ENCODE measurements at regions not wholly inside any gene's neighbourhood (a gene's known extent, or its start where the extent isn't known, plus 50 kb on each side); places are given as distances from the start of the nearest gene placed in this dataset.

- no peak for DNase-seq (ENCODE audit: low read depth in 1 of 2, low spot score in 1 of 2)
Measured at GRCh38 chr15:62569460-62570404, 404.6 kb upstream of the C2CD4B start.

- DNase-seq (ENCODE audit: low read depth in 1 of 2, low spot score in 1 of 2) = no peak
Measured at GRCh38 chr15:62570405-62570783, 405.3 kb upstream of the C2CD4B start.

GRCh38 chr15:62571072-62571471 lies 406.0 kb upstream of the C2CD4B start:
- no peak for DNase-seq (ENCODE audit: low read depth in 1 of 2, low spot score in 1 of 2)

- DNase-seq (ENCODE audit: low read depth in 1 of 2, low spot score in 1 of 2) = no peak
Measured at GRCh38 chr15:62572797-62573196, 407.7 kb upstream of the C2CD4B start.

- no peak for DNase-seq (ENCODE audit: low read depth in 1 of 2, low spot score in 1 of 2)
Measured at GRCh38 chr15:62573876-62574275, 408.8 kb upstream of the C2CD4B start.

GRCh38 chr15:62578546-62578945 lies 413.5 kb upstream of the C2CD4B start:
- no peak for DNase-seq (ENCODE audit: low read depth in 1 of 2, low spot score in 1 of 2)

- DNase-seq (ENCODE audit: low read depth in 1 of 2, low spot score in 1 of 2) = no peak
Measured at GRCh38 chr15:62578960-62579359, 413.9 kb upstream of the C2CD4B start.

GRCh38 chr15:62579842-62580241 lies 414.8 kb upstream of the C2CD4B start:
- DNase-seq (ENCODE audit: low read depth in 1 of 2, low spot score in 1 of 2) = no peak

GRCh38 chr15:62582580-62582979 lies 417.5 kb upstream of the C2CD4B start:
- no peak for DNase-seq (ENCODE audit: low read depth in 1 of 2, low spot score in 1 of 2)

GRCh38 chr15:62584301-62585235 lies 419.5 kb upstream of the C2CD4B start:
- DNase-seq (ENCODE audit: low read depth in 1 of 2, low spot score in 1 of 2) = no peak

GRCh38 chr15:62588938-62589670 lies 424.0 kb upstream of the C2CD4B start:
- no peak for DNase-seq (ENCODE audit: low read depth in 1 of 2, low spot score in 1 of 2)

GRCh38 chr15:62591842-62592838 lies 427.1 kb upstream of the C2CD4B start:
- DNase-seq (ENCODE audit: low read depth in 1 of 2, low spot score in 1 of 2) = no peak

- no peak for DNase-seq (ENCODE audit: low read depth in 1 of 2, low spot score in 1 of 2)
Measured at GRCh38 chr15:62592920-62593319, 427.8 kb upstream of the C2CD4B start.

GRCh38 chr15:62593681-62594399 lies 428.8 kb upstream of the C2CD4B start:
- DNase-seq (ENCODE audit: low read depth in 1 of 2, low spot score in 1 of 2) = no peak

- no peak for DNase-seq (ENCODE audit: low read depth in 1 of 2, low spot score in 1 of 2)
Measured at GRCh38 chr15:62598217-62598616, 433.1 kb upstream of the C2CD4B start.

GRCh38 chr15:62599791-62600777 lies 435.0 kb upstream of the C2CD4B start:
- no peak for DNase-seq (ENCODE audit: low read depth in 1 of 2, low spot score in 1 of 2)

- no peak for DNase-seq (ENCODE audit: low read depth in 1 of 2, low spot score in 1 of 2)
Measured at GRCh38 chr15:62601777-62602545, 436.9 kb upstream of the C2CD4B start.
